Left ventricle myocardium inferior (tissue), 1 donor: ENCODE measurements at regions not wholly inside any gene's neighbourhood (a gene's known extent, or its start where the extent isn't known, plus 50 kb on each side); places are given as distances from the start of the nearest gene placed in this dataset.

Source experiments
- DNase-seq: peaks from one replicate; pipeline ENCODE4 v3.0.0-alpha.2; 2020
- H3K27ac ChIP-seq: fragments of 200-600 bp; replicated peaks from 2 replicates; pipeline ENCODE4 v1.8.0; 2021
- H3K27me3 ChIP-seq: fragments of 200-600 bp; 2 replicates; pipeline ENCODE4 v1.8.0; 2021; ENCODE audit warnings: low read depth
- H3K36me3 ChIP-seq: fragments of 200-600 bp; 2 replicates; pipeline ENCODE4 v1.8.0; 2021
- H3K4me1 ChIP-seq: fragments of 200-600 bp; 2 replicates; pipeline ENCODE4 v1.8.0; 2021
- H3K4me3 ChIP-seq: fragments of 200-600 bp; 2 replicates; pipeline ENCODE4 v1.8.0; 2021; ENCODE audit warnings: mild to moderate bottlenecking, moderate library complexity
- H3K9me3 ChIP-seq: fragments of 200-600 bp; replicated peaks from 2 replicates; pipeline ENCODE4 v1.8.0; 2021
- intact Hi-C: fragments of 100-400 bp; cut with micrococcal nuclease; formaldehyde crosslinking; loops from one replicate; pipeline ENCODE4 v1.11.0; 2022
- TF ChIP-seq, protein P1 (sequence below): fragments of 200-600 bp; IDR thresholded peaks from 2 replicates; pipeline ENCODE4 v1.8.0; 2021; ENCODE audit warnings: antibody characterized with exemption, mild to moderate bottlenecking, borderline replicate concordance
- donor health status: DM: no; HTN: yes; CAD: no; lungs with severe emphysema.

DNA sequence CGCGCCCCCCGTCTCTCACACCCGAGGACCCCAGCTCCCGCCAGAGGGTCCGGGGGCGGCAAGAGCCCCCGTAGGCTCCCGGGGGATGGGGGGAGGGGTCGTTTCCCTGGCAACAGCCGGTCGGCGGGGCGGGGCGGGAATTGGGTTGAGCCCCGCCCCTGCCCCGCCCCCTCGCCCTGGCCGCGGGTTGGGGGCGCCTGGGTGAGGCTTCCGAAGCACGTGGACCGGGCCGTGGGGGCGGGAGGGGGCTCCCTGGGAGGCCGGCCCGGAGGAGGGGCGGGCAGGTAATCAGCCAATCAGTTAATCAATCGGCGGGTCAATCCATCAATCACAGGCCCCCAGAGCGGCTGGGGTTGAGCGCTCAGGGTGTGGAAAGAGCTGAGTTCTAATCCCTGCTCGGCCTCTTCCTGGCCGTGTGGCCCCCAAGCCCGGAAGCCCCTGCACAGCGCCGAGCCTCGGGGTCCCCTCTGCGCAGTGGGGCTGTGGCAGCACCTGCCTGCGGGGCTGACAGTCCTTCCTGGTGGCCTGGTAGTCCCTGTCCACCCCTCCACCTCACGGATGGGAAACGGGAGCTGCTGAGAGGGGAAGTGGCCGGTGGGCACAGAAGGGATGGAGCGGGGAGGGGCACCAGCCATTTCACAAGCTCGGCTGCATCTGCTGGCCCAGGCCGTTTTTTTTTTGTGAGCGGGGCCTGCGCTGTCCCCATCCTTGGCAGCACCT is 174.2 kb upstream of the IER5L start:
- Histone ChIP-seq H3K36me3 (no peaks in the 10 kb centered on the region), H3K4me3 (peak overlapping the region; percentile 56), H3K9me3 (peaks cover 15% of the 10 kb centered on the region), H3K27me3 (peaks cover 15% of the 10 kb centered on the region), H3K27ac (peak overlapping the region; percentile 69), H3K4me1 (peaks cover 21% of the 10 kb centered on the region)
- intact Hi-C loops, result no loop called here
- no peak for DNase-seq
- TF ChIP-seq, protein P1, sequence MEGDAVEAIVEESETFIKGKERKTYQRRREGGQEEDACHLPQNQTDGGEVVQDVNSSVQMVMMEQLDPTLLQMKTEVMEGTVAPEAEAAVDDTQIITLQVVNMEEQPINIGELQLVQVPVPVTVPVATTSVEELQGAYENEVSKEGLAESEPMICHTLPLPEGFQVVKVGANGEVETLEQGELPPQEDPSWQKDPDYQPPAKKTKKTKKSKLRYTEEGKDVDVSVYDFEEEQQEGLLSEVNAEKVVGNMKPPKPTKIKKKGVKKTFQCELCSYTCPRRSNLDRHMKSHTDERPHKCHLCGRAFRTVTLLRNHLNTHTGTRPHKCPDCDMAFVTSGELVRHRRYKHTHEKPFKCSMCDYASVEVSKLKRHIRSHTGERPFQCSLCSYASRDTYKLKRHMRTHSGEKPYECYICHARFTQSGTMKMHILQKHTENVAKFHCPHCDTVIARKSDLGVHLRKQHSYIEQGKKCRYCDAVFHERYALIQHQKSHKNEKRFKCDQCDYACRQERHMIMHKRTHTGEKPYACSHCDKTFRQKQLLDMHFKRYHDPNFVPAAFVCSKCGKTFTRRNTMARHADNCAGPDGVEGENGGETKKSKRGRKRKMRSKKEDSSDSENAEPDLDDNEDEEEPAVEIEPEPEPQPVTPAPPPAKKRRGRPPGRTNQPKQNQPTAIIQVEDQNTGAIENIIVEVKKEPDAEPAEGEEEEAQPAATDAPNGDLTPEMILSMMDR, result no peak

DNA sequence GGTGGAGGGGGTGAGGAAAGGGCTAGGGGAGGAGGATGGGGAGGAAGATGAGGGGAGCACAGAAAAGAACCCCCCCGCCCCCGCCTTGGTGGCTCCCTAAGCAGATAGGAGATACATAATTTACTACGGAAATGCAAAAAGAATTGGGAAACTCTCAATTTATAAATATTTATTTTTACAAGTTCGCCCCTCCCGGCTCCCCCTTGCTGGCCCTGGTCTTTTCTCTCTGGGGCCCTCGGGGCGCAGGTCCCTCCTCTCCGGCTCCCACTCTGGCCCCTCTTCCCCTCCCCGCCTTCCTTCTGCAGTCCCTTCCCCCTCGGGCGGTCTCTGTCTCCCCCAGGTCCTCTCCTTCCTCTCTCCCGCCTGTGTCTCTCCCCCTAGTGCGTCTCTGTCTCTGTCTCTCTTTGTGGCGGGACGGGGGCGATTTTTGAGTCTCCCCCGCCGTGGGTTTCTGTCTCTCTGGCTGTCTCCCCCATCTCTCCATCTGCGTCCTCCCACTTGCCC is 173.6 kb upstream of the IER5L start:
- Histone ChIP-seq H3K27ac (peak overlapping the region; percentile 69), H3K4me1 (peaks cover 21% of the 10 kb centered on the region), H3K27me3 (peaks cover 15% of the 10 kb centered on the region), H3K4me3 (peak overlapping the region; percentile 56), H3K9me3 (peaks cover 15% of the 10 kb centered on the region), H3K36me3 (no peaks in the 10 kb centered on the region)
- intact Hi-C loops, result no loop called here
- DNase-seq, result no peak
- TF ChIP-seq, protein P1, result no peak

DNA sequence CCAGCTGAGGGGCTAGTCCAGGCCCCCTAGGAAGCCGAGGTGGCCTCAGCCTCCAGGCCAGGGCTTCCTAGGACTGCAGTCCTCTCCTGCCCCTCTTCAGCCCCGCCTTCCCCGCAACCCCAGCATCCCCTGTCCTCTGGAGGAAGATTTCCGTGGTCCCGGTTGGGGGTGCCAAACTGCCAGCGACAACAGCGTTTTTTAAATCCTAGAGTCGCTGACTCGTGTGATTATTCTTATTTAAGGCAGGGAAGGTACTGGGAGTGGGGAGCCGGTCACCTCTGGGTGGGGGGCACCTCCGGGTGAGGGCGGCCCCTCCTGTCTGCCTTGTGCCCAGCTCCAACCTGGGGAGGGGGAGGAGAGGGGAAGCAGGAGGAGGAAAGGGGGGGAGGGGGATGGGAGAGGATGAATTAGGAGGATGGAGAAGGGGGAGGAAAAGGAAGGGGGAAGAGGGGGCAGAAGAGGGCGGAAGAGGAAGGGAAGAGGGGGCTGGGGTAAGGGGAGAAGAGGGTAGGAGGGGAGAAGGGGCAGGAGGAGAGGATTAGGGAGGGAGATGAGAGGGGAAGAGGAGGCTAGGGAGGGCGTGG is 173.1 kb upstream of the IER5L start:
- intact Hi-C loops, result no loop called here
- H3K27me3 ChIP-seq, result peaks cover 15% of the 10 kb centered on the region
- H3K4me1 ChIP-seq, result peaks cover 21% of the 10 kb centered on the region
- H3K27ac ChIP-seq, result peak overlapping the region; percentile 69
- no peak for DNase-seq
- no peaks in the 10 kb centered on the region for H3K36me3 ChIP-seq
- TF ChIP-seq, protein P1, result no peak
- peaks cover 12% of the 10 kb centered on the region for H3K9me3 ChIP-seq
- peak overlapping the region; percentile 56 for H3K4me3 ChIP-seq

DNA sequence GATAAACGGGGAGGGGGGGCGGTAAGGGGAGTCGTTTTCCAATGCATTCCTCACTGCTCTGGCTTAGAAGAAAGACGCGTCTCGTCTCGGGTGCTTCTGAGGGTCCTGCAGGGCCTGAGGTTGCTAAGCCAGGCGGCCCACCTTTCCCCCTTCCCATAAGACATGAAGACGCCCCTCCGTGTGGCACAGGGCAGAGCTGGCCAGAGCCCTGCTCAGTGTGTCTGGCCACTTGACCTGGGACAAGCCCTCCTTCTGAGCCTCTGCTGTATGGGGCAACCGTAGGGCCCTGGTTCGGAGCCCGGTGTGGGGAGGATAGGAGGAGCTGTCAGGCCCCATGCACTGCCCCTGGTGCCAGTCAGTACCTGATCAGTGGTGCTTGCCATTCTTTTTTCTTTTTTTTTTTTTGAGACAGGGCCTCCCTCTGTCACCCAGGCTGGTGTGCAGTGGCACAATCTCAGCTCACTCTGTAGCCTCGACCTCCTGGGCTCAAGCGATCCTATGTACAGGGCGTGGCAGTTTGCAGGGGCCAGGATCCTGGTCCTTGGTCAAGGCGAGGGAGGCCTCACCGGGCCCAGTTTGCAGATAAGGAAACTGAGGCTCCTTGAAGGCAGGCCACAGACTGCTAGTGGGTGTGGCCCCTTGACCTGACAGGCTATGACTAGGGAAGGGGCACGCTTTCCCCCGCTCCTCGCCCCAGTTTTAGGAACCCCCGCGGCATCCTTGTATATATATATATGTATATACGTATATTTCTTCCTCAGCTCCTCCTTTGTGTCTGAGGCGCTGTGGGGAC is 172.3 kb upstream of the IER5L start:
- Histone ChIP-seq H3K4me3 (no peak overlapping the region), H3K4me1 (peaks cover 21% of the 10 kb centered on the region), H3K36me3 (no peaks in the 10 kb centered on the region), H3K27me3 (peaks cover 15% of the 10 kb centered on the region), H3K9me3 (peaks cover 4% of the 10 kb centered on the region), H3K27ac (no peak overlapping the region)
- DNase-seq, result no peak
- intact Hi-C loops, result no loop called here
- TF ChIP-seq, protein P1, result no peak

DNA sequence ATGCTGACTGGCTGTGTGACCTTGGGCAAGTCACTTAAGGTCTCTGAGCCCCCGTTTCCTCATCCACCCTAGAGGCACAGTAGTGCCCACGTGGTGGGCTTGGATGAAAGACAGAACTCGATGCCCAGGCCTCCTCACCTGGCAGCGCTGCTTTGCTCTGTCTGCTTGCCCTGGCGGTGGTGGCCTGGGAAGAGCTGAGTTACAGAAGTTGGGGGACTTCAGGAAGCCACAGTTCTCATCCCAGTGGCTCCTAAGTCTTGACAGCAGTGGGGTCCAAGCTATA is 171.5 kb upstream of the IER5L start:
- H3K27me3 ChIP-seq, result peaks cover 15% of the 10 kb centered on the region
- no peak overlapping the region for H3K27ac ChIP-seq
- intact Hi-C loops, result loop anchor here (10.0 kb wide), 1 partner anchor 155 kb away; no protein-coding TSS in a partner anchor
- H3K9me3 ChIP-seq, result no peaks in the 10 kb centered on the region
- no peak overlapping the region for H3K4me3 ChIP-seq
- no peak for DNase-seq
- H3K4me1 ChIP-seq, result peaks cover 21% of the 10 kb centered on the region
- no peaks in the 10 kb centered on the region for H3K36me3 ChIP-seq
- TF ChIP-seq, protein P1, result no peak
